Parathyroid adenoma (tissue), 2 donors: ENCODE measurements at regions not wholly inside any gene's neighbourhood (a gene's known extent, or its start where the extent isn't known, plus 50 kb on each side); places are given as distances from the start of the nearest gene placed in this dataset.
"Not testable (repeated sequence)": the region's sequence is repeated elsewhere in the genome, so short reads cannot be mapped to it uniquely, and the experiment has no call there.

ENCODE experiments used
- H2AFZ ChIP-seq: fragments of 300-600 bp; sonication (generic); one replicate; pipeline ENCODE4 v1.7.0; 2017; ENCODE audit warnings: antibody characterized with exemption, mild to moderate bottlenecking
- H3K27ac ChIP-seq: fragments of 300-600 bp; sonication (generic); one replicate; pipeline ENCODE4 v1.7.0; 2017
- H3K27me3 ChIP-seq: fragments of 300-600 bp; sonication (generic); one replicate; pipeline ENCODE4 v1.7.0; 2017; ENCODE audit warnings: low read length; ENCODE audit not compliant: control insufficient read depth, insufficient read depth
- H3K36me3 ChIP-seq: fragments of 300-600 bp; sonication (generic); one replicate; pipeline ENCODE4 v1.7.0; 2017; ENCODE audit warnings: low read length; ENCODE audit not compliant: control insufficient read depth, insufficient read depth
- H3K4me1 ChIP-seq: fragments of 300-600 bp; sonication (generic); one replicate; pipeline ENCODE4 v1.7.0; 2017; ENCODE audit warnings: control low read depth
- H3K4me2 ChIP-seq: fragments of 300-600 bp; sonication (generic); one replicate; pipeline ENCODE4 v1.7.0; 2017; ENCODE audit warnings: low read length
- H3K4me3 ChIP-seq: fragments of 300-600 bp; sonication (generic); one replicate; pipeline ENCODE4 v1.7.0; 2017; ENCODE audit warnings: low read depth, low read length
- H3K79me2 ChIP-seq: fragments of 300-600 bp; sonication (generic); one replicate; pipeline ENCODE4 v1.7.0; 2017; ENCODE audit warnings: control low read depth
- H3K9ac ChIP-seq: fragments of 300-600 bp; sonication (generic); one replicate; pipeline ENCODE4 v1.7.0; 2017; ENCODE audit warnings: mild to moderate bottlenecking
- H3K9me3 ChIP-seq: fragments of 300-600 bp; sonication (generic); one replicate; pipeline ENCODE4 v1.7.0; 2017; ENCODE audit warnings: low read length; ENCODE audit not compliant: control insufficient read depth
- TF ChIP-seq, protein P1 (sequence below): fragments of 300-600 bp; sonication (generic); IDR thresholded peaks from one replicate; pipeline ENCODE4 v1.7.0; 2017; ENCODE audit warnings: antibody characterized with exemption, mild to moderate bottlenecking
- donor health status: primary hyperparathyroidism.

DNA sequence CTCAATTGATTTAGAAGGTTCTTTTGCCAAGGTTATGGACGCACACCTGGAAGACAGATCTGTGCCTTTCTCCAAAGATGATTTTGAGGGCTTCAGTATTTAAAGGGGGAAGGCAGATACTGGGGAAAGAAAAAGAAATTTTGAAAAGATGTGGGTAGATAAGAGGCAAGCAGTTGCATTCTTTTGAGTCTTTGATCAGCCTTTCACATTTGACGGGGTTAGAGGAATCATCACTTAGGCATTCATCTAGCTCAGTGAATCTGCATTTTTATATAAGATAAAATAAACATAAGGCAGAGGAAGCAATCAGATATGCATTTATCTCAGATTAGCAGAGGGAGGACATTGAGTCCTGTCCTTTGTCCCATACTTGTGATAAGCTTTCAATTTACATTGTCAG is 243.4 kb upstream of the RAI14 start:
- H3K9ac ChIP-seq, result no peak overlapping the region
- H2AFZ ChIP-seq, result no peak overlapping the region
- TF ChIP-seq, protein P1, sequence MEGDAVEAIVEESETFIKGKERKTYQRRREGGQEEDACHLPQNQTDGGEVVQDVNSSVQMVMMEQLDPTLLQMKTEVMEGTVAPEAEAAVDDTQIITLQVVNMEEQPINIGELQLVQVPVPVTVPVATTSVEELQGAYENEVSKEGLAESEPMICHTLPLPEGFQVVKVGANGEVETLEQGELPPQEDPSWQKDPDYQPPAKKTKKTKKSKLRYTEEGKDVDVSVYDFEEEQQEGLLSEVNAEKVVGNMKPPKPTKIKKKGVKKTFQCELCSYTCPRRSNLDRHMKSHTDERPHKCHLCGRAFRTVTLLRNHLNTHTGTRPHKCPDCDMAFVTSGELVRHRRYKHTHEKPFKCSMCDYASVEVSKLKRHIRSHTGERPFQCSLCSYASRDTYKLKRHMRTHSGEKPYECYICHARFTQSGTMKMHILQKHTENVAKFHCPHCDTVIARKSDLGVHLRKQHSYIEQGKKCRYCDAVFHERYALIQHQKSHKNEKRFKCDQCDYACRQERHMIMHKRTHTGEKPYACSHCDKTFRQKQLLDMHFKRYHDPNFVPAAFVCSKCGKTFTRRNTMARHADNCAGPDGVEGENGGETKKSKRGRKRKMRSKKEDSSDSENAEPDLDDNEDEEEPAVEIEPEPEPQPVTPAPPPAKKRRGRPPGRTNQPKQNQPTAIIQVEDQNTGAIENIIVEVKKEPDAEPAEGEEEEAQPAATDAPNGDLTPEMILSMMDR, result no peak
- no peaks in the 10 kb centered on the region for H3K36me3 ChIP-seq
- H3K79me2 ChIP-seq, result no peaks in the 10 kb centered on the region
- no peak overlapping the region for H3K4me2 ChIP-seq
- H3K4me3 ChIP-seq, result no peak overlapping the region
- H3K27ac ChIP-seq, result no peak overlapping the region
- no peaks in the 10 kb centered on the region for H3K9me3 ChIP-seq
- no peaks in the 10 kb centered on the region for H3K27me3 ChIP-seq
- H3K4me1 ChIP-seq, result no peaks in the 10 kb centered on the region

DNA sequence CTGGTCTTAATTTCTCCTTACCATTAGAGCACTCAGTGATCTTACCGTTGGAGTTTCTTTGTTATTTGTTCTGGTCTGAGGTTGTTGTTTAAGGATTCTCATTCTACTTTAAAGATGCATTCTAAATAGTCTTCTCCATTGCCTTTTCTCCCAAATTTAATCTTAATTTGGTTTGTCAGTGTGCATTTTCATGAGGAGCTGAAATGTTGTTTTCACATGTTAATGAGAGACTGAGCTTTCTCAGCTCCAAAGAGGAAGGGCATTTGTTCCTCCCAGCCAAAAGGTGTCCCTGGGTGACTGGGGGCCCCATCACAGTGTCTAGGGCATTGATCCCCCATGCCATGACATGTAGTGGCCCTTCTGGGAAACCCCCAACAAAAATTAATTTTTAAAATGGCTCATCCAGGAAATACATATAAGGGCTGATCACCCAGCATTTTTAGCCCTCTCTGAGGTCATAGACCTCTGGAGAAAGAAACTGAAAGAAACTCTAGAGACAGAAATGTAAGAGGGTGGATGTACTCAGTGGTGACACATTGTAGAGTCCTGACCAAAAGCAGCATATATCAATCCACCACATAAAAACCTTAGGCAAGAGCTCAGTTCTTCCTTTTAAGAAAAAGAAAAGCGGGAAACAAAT is 240.4 kb upstream of the RAI14 start:
- no peaks in the 10 kb centered on the region for H3K27me3 ChIP-seq
- no peaks in the 10 kb centered on the region for H3K4me1 ChIP-seq
- H3K9me3 ChIP-seq, result no peaks in the 10 kb centered on the region
- H2AFZ ChIP-seq, result no peak overlapping the region
- H3K9ac ChIP-seq, result no peak overlapping the region
- no peaks in the 10 kb centered on the region for H3K79me2 ChIP-seq
- no peak overlapping the region for H3K4me2 ChIP-seq
- H3K4me3 ChIP-seq, result no peak overlapping the region
- H3K27ac ChIP-seq, result no peak overlapping the region
- TF ChIP-seq, protein P1, result no peak
- H3K36me3 ChIP-seq, result no peaks in the 10 kb centered on the region

DNA sequence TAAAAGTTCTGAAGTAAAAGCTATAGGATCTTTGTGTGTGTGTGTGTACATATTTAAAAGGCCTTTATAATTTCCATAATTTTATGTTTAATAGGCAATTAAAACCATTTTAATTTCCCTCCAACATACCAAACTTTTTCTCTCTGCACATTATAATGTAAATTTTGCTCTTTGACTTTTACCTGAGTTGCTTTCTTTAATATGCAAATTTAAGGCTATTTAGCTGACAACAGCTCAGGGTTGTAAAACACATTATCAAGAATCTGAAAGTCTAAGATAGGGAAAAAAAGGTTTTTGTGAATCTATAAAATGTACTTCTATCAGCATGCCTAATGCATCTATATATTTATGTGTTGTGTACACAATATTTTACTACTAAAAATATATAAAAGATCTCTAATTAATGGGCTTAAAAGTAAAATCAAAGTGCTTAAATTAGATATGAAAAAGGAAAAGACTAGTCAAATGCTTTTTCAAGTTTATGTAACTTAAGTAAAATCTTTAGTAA is 239.6 kb upstream of the RAI14 start:
- Histone ChIP-seq H3K36me3 (no peaks in the 10 kb centered on the region), H3K9me3 (no peaks in the 10 kb centered on the region), H3K27ac (no peak overlapping the region), H3K4me1 (no peaks in the 10 kb centered on the region), H3K79me2 (no peaks in the 10 kb centered on the region), H2AFZ (no peak overlapping the region), H3K27me3 (no peaks in the 10 kb centered on the region), H3K4me2 (no peak overlapping the region), H3K4me3 (no peak overlapping the region), H3K9ac (no peak overlapping the region)
- TF ChIP-seq, protein P1, result no peak

DNA sequence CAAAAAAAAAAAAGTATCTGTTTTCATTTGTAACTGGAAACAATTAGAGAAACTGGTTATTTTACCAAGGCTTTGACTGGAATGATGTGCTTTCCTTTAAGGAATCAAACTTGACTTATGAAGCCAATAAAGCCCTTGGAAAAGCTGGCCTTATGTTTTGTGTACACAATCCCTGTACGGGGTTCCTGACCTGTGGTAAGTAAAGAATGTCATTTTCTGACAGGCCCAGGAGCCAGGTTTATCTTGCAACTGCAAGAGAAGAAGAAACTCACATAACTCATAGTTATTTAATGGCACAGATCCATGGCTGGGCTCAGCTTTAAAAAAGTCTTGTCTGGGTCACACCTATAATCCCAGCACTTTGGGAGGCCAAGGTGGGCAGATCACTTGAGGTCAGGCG is 235.9 kb upstream of the RAI14 start:
- not testable (repeated sequence) for H3K27ac ChIP-seq

DNA sequence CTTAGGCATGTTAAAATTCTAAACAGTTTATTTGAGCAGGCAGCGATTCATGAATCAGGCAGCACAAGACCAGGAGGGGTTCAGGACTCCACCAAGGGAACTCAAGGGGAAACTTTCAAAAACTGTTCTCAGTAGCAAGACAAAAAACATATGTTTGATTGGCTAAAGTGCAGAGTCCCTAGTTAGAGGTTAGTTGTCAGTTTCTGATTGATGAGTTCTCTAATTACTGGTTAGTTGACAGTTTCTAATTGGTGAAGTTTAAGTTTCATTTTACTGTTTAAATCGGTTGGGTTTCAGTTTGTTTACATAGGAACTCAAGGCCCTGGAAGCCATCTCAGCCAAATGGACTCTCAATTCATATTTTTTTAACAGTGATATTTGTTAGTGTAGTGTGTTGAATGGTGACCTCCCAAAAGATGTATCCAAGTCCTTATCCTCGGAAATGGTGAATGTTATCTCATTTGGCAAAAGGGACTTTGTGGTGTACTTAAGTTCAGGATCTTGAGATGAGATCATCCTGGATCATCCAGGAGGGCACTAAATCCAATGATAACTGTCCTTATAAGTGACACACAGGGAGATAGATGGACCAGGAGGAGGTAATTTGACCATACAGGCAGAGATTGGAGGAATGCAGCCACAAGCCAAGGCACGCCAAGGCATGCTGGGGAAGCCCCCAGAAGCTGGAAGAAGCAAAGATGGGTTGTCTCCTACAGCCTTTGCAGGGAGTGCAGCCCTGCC is 219.2 kb upstream of the RAI14 start:
- no peaks in the 10 kb centered on the region for H3K79me2 ChIP-seq
- H3K4me1 ChIP-seq, result no peaks in the 10 kb centered on the region
- H3K27ac ChIP-seq, result no peak overlapping the region
- no peaks in the 10 kb centered on the region for H3K27me3 ChIP-seq
- no peak overlapping the region for H2AFZ ChIP-seq
- H3K9me3 ChIP-seq, result no peaks in the 10 kb centered on the region
- H3K9ac ChIP-seq, result no peak overlapping the region
- H3K4me3 ChIP-seq, result no peak overlapping the region
- no peak overlapping the region for H3K4me2 ChIP-seq
- TF ChIP-seq, protein P1, result no peak
- H3K36me3 ChIP-seq, result no peaks in the 10 kb centered on the region

More for the DNA sequence above, 235.9 kb upstream of the RAI14 start:
- not testable (repeated sequence) for H3K4me2 ChIP-seq, H3K4me3 ChIP-seq, H3K9me3 ChIP-seq, H3K4me1 ChIP-seq, H2AFZ ChIP-seq, H3K27me3 ChIP-seq, H3K79me2 ChIP-seq, H3K9ac ChIP-seq, H3K36me3 ChIP-seq
